Esophagus muscularis mucosa (tissue), 3 donors: ENCODE measurements at regions not wholly inside any gene's neighbourhood (a gene's known extent, or its start where the extent isn't known, plus 50 kb on each side); places are given as distances from the start of the nearest gene placed in this dataset.

Source experiments
- CTCF ChIP-seq, 3 experiments: fragments of 200-600 bp in 2 of 3; fragments of 450-650 bp in 1 of 3; sonication (generic) in 2 of 3; IDR thresholded peaks; one replicate each; pipeline ENCODE4 v1.5.1; 2017 to 2019; ENCODE audit warnings: antibody characterized with exemption in 3 of 3, mild to moderate bottlenecking in 2 of 3, moderate library complexity in 1 of 3
- EP300 ChIP-seq: sonication (generic); formaldehyde crosslinking; IDR thresholded peaks from one replicate; pipeline ENCODE4 v1.6.1; 2017; ENCODE audit warnings: antibody characterized with exemption

- TF ChIP-seq CTCF (IDR thresholded peaks at IDR 0.05) (no peak), EP300 (no peak)
Measured at GRCh38 chr14:105783707-105784106, 257.3 kb downstream of the TMEM121 start.
